GM18507 (cell line): ENCODE measurements at regions not wholly inside any gene's neighbourhood (a gene's known extent, or its start where the extent isn't known, plus 50 kb on each side); places are given as distances from the start of the nearest gene placed in this dataset.
"Not testable (repeated sequence)": the region's sequence is repeated elsewhere in the genome, so short reads cannot be mapped to it uniquely, and the experiment has no call there.

Experiments
- DNase-seq: peaks from one replicate; pipeline ENCODE4 v3.0.0; 2011; ENCODE audit warnings: low read depth; ENCODE audit not compliant: insufficient read length; ENCODE audit errors: extremely low spot score
- FAIRE-seq: peaks from 2 replicates; lab custom pipeline; 2011; peaks lifted over from hg19 to GRCh38; lab: Jason Lieb, UNC

GRCh38 chr4:62457356-62457755 lies 1257.2 kb downstream of the ADGRL3 start:
- FAIRE-seq (no peak), DNase-seq (no peak)

GRCh38 chr4:62455871-62456270 lies 1255.7 kb downstream of the ADGRL3 start:
- FAIRE-seq = no peak

DNA sequence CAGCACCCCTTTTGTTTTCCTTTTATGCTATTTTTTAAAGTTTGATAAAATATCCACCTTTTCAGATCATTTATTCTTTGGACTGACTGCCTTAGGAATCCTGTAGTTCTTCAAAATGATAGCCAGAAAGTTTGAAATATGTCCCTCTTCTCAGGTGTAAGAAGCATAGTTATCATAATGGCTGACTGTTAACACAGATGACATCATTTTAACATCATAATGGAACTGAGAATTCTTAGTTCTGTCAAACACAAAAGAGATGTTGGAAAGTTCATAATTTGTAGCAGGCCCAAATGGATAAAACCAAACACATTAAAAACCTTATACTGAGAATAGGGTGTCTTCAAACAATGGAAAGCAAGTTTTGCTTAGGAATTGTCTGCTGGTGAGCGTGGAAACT lies 1254.4 kb downstream of the ADGRL3 start:
- DNase-seq (no peak), FAIRE-seq (no peak)

More at GRCh38 chr4:62455871-62456270, 1255.7 kb downstream of the ADGRL3 start:
- DNase-seq = no peak

- DNase-seq = no peak
- no peak for FAIRE-seq
Measured at GRCh38 chr4:62450740-62451139, 1250.6 kb downstream of the ADGRL3 start.

- no peak for DNase-seq
- no peak for FAIRE-seq
Measured at GRCh38 chr4:62449538-62449937, 1249.4 kb downstream of the ADGRL3 start.

DNA sequence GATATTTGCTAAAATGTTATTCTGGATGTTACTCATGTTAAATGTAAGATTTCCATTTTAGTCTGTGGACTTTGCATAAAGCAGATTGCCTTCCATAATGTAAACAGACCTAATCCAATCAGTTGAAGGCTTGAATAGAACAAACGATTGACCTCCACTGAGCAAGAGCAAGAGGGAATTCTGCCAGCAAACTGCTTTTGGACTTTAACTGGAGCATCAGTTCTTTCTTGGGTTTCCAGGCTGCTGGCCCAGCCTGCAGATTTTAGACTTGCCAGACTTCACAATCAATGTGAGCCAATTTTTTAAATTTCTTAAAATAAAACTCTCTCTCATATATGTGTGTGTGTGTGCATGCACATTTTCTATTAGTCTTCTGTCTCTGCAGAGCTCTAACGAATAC lies 1248.8 kb downstream of the ADGRL3 start:
- FAIRE-seq (no peak), DNase-seq (no peak)

GRCh38 chr4:62439051-62439450 lies 1238.9 kb downstream of the ADGRL3 start:
- FAIRE-seq (no peak), DNase-seq (no peak)

DNA sequence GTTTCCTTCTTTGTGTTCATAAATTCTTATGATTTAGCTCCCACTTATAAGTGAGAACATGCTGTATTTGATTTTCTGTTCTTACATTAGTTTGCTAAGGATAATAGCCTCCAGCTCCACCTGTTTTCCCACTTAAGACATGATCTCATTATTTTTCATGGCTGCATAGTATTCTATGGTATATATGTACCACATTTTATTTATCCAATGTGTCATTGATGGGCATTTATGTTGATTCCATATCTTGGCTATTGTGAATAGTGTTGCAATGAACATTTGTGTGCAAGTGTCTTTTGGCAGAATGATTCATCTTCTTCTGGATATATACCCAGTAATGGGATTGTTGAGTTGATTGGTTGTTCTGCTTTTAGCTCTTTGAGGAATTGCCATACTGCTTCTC lies 1234.8 kb downstream of the ADGRL3 start:
- FAIRE-seq (peak; percentile 9), DNase-seq (no peak)

GRCh38 chr4:62431513-62432231 lies 1231.5 kb downstream of the ADGRL3 start:
- not testable (repeated sequence) for FAIRE-seq

GRCh38 chr4:62429297-62429696 lies 1229.2 kb downstream of the ADGRL3 start:
- no peak for DNase-seq
- FAIRE-seq = no peak

More at GRCh38 chr4:62431513-62432231, 1231.5 kb downstream of the ADGRL3 start:
- DNase-seq = not testable (repeated sequence)

- DNase-seq (no peak), FAIRE-seq (no peak)
Measured at GRCh38 chr4:62415256-62415655, 1215.1 kb downstream of the ADGRL3 start.

DNA sequence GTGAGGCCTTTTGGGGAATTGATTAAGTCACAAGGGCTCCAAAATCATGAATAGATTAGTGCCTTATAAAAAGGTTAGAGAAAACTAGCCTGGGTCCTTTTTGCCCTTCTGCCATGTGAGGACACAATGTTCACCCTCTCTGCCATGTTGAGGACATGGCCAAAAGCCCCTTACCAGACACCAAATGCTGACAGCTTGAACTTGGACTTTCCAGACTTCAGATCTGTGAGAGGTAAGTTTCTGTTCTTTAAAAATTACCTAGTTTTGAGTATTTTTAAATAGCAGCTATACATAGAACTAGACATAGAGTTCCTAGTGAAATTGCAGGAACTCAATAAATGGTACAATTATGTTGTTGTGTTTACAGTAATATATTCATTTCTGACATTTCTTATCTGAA lies 1214.4 kb downstream of the ADGRL3 start:
- DNase-seq (no peak), FAIRE-seq (no peak)

GRCh38 chr4:62410371-62411003 lies 1210.4 kb downstream of the ADGRL3 start:
- FAIRE-seq = no peak

DNA sequence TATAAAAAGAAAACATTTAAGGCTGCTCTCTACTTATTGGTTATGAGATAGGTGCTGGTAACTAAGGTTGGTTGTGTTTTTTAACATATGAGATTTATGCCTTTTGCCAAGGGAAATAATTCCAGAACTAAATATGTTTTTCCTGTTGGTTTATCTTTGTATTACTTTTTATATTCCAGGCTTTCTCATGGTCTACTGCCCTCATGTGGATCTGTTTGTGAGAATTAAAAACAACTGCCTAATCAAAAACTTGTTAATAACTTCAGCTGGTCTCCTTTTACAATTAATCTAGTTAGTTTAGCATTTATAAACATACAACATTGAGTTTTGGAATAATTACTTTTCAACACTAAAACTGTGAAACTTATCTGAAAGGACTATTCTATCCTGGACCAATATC lies 1208.3 kb downstream of the ADGRL3 start:
- FAIRE-seq = no peak
- DNase-seq = no peak

More at GRCh38 chr4:62410371-62411003, 1210.4 kb downstream of the ADGRL3 start:
- DNase-seq = no peak

DNA sequence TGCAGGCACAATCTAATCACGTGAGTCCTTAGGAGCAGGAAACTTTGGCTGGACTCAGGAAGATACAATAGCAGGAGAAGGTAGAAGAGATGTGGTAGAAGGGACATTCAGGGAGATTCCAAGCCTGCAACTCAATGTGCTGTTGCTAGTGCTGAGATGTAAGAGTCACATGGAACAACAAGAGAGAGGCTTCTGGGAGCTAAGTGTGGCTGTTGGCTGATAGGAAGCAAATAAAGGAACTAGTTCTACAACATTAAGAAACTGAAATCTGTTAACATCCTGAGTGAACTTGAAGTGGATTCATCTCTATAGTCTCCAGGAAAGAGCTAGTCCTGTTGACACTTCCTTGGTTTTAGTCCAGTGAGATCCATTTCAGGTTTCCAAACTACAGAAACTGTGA lies 1207.4 kb downstream of the ADGRL3 start:
- FAIRE-seq = no peak
- DNase-seq = no peak

- DNase-seq (no peak), FAIRE-seq (no peak)
Measured at GRCh38 chr4:62402088-62402806, 1202.1 kb downstream of the ADGRL3 start.

DNA sequence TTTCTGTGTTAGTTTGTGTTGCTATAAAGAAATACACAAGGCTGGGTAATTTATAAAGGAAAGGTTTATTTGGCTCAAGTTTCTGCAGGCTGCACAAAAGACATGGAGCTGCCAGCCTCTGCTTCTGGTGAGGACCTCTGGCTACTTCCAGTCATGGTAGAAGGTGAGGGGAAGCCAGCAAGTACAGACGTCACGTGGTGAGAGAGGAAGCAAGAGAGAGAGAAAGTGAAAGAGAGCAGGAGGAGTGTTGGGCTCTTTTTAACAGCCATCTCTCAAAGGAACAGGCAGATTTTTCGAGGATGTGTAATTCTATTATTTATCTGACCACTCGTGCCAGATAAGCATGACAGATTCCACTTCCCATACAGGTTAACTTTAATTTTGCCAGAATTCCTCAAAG lies 1199.1 kb downstream of the ADGRL3 start:
- FAIRE-seq (no peak), DNase-seq (no peak)

GRCh38 chr4:62398318-62398717 lies 1198.2 kb downstream of the ADGRL3 start:
- FAIRE-seq (no peak), DNase-seq (no peak)

GRCh38 chr4:62394766-62395165 lies 1194.6 kb downstream of the ADGRL3 start:
- FAIRE-seq (no peak), DNase-seq (no peak)

GRCh38 chr4:62387808-62388207 lies 1187.7 kb downstream of the ADGRL3 start:
- FAIRE-seq (no peak), DNase-seq (no peak)

DNA sequence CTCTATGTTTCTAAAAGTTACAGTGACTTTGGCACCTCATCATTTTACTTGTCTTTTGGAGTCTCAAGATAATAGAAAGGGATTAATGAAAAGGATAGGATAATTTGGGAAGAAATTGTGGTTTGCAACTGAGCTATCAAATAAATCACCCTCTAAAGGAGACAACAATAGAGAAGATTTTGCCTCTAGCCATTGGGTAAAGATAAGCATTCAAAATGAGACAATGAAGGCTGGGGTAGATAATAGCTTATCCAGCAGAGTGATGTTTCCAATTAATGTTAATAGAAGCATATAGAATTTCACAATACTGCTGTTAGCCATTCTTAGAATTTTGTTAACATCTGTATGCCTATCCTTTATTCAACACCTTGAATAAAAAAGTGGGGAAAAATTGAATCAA lies 1177.6 kb downstream of the ADGRL3 start:
- no peak for FAIRE-seq
- no peak for DNase-seq
